ENCODE measurements at regions not wholly inside any gene's neighbourhood (a gene's known extent, or its start where the extent isn't known, plus 50 kb on each side); places are given as distances from the start of the nearest gene placed in this dataset.

- no peak for DNase-seq
Measured at GRCh38 chr12:126752021-126752420, 1514.9 kb upstream of the TMEM132C start.

- DNase-seq: no peak
Measured at GRCh38 chr12:126757326-126757725, 1509.6 kb upstream of the TMEM132C start.

- DNase-seq: no peak
Measured at GRCh38 chr12:126760092-126760491, 1506.9 kb upstream of the TMEM132C start.

- DNase-seq: no peak
Measured at GRCh38 chr12:126761420-126761819, 1505.5 kb upstream of the TMEM132C start.

GRCh38 chr12:126762150-126762549 is 1504.8 kb upstream of the TMEM132C start:
- DNase-seq: no peak

- no peak for DNase-seq
Measured at GRCh38 chr12:126763359-126763758, 1503.6 kb upstream of the TMEM132C start.

- no peak for DNase-seq
Measured at GRCh38 chr12:126767334-126767733, 1499.6 kb upstream of the TMEM132C start.

GRCh38 chr12:126768517-126768916 is 1498.5 kb upstream of the TMEM132C start:
- no peak for DNase-seq

GRCh38 chr12:126770188-126770587 is 1496.8 kb upstream of the TMEM132C start:
- no peak for DNase-seq

- DNase-seq: peak; percentile 36
Measured at GRCh38 chr12:126772171-126772864, 1494.7 kb upstream of the TMEM132C start.

- DNase-seq: no peak
Measured at GRCh38 chr12:126773012-126773411, 1494.0 kb upstream of the TMEM132C start.

GRCh38 chr12:126773491-126773890 is 1493.5 kb upstream of the TMEM132C start:
- no peak for DNase-seq

GRCh38 chr12:126776026-126776655 is 1490.8 kb upstream of the TMEM132C start:
- no peak for DNase-seq

- DNase-seq: no peak
Measured at GRCh38 chr12:126780343-126780742, 1486.6 kb upstream of the TMEM132C start.

- no peak for DNase-seq
Measured at GRCh38 chr12:126781593-126781992, 1485.4 kb upstream of the TMEM132C start.

GRCh38 chr12:126782083-126782482 is 1484.9 kb upstream of the TMEM132C start:
- DNase-seq: no peak

GRCh38 chr12:126784328-126784921 is 1482.5 kb upstream of the TMEM132C start:
- peak; percentile 42 for DNase-seq

GRCh38 chr12:126789963-126790362 is 1477.0 kb upstream of the TMEM132C start:
- no peak for DNase-seq

- no peak for DNase-seq
Measured at GRCh38 chr12:126791122-126791521, 1475.8 kb upstream of the TMEM132C start.

- no peak for DNase-seq
Measured at GRCh38 chr12:126792411-126792810, 1474.6 kb upstream of the TMEM132C start.

- no peak for DNase-seq
Measured at GRCh38 chr12:126797525-126797924, 1469.4 kb upstream of the TMEM132C start.

GRCh38 chr12:126798449-126798848 is 1468.5 kb upstream of the TMEM132C start:
- no peak for DNase-seq

GRCh38 chr12:126807312-126807865 is 1459.6 kb upstream of the TMEM132C start:
- no peak for DNase-seq

GRCh38 chr12:126811391-126811790 is 1455.6 kb upstream of the TMEM132C start:
- no peak for DNase-seq
